ENCODE measurements at regions not wholly inside any gene's neighbourhood (a gene's known extent, or its start where the extent isn't known, plus 50 kb on each side); places are given as distances from the start of the nearest gene placed in this dataset.

- no peak for TF ChIP-seq MAX (IDR thresholded peaks at IDR 0.05)
- TF ChIP-seq RAD21 (IDR thresholded peaks at IDR 0.05; ENCODE audit: low read depth): no peak
- no peak for TF ChIP-seq CREB1 (IDR thresholded peaks at IDR 0.05; ENCODE audit: low read depth)
- no peak for TF ChIP-seq CEBPB (IDR thresholded peaks at IDR 0.05)
- TF ChIP-seq EGR1 (IDR thresholded peaks at IDR 0.05): no peak
- TF ChIP-seq YY1 (IDR thresholded peaks at IDR 0.05; ENCODE audit: low read depth): no peak
- no peak for TF ChIP-seq ZBTB7A (IDR thresholded peaks at IDR 0.05; ENCODE audit: low read depth)
- TF ChIP-seq TAF1 (IDR thresholded peaks at IDR 0.05; ENCODE audit: low read depth): no peak
- no peak for TF ChIP-seq TEAD4 (IDR thresholded peaks at IDR 0.05)
- TF ChIP-seq USF1 (IDR thresholded peaks at IDR 0.05): no peak
- TF ChIP-seq REST (IDR thresholded peaks at IDR 0.05; ENCODE audit: low read depth): no peak
- TF ChIP-seq FOXM1 (IDR thresholded peaks at IDR 0.05; ENCODE audit: borderline replicate concordance, low read depth): no peak
Observed at GRCh38 chr2:234682492-234683228, 185.8 kb upstream of the ARL4C start.

GRCh38 chr2:234680688-234681619, 184.1 kb upstream of the ARL4C start:
- TF ChIP-seq NFIC (IDR thresholded peaks at IDR 0.05): no peak
- no peak for TF ChIP-seq TCF12 (IDR thresholded peaks at IDR 0.05; ENCODE audit: low read depth)

GRCh38 chr2:234679741-234680687, 183.1 kb upstream of the ARL4C start:
- TF ChIP-seq TEAD4 (IDR thresholded peaks at IDR 0.05) (0 out of 2 replicates have a peak, but pooled peaks have one; percentile 12), TAF1 (IDR thresholded peaks at IDR 0.05; ENCODE audit: low read depth) (no peak), ZBTB7A (IDR thresholded peaks at IDR 0.05; ENCODE audit: low read depth) (no peak), MAX (IDR thresholded peaks at IDR 0.05) (no peak), TCF12 (IDR thresholded peaks at IDR 0.05; ENCODE audit: low read depth) (no peak), RAD21 (IDR thresholded peaks at IDR 0.05; ENCODE audit: low read depth) (no peak), REST (IDR thresholded peaks at IDR 0.05; ENCODE audit: low read depth) (no peak), NFIC (IDR thresholded peaks at IDR 0.05) (peak; percentile 42; the same call in 1 of the 2 replicates)

GRCh38 chr2:234679301-234679740, 182.4 kb upstream of the ARL4C start:
- TF ChIP-seq MAX (IDR thresholded peaks at IDR 0.05) (no peak), REST (IDR thresholded peaks at IDR 0.05; ENCODE audit: low read depth) (no peak)
